UCSD-AML1 (cell line): ENCODE measurements at regions not wholly inside any gene's neighbourhood (a gene's known extent, or its start where the extent isn't known, plus 50 kb on each side); places are given as distances from the start of the nearest gene placed in this dataset.

Experiments used
- DNase-seq: peaks from one replicate; lab custom pipeline; 2025; ENCODE audit not compliant: unreplicated experiment; lab: John Stamatoyannopoulos, UW

DNA sequence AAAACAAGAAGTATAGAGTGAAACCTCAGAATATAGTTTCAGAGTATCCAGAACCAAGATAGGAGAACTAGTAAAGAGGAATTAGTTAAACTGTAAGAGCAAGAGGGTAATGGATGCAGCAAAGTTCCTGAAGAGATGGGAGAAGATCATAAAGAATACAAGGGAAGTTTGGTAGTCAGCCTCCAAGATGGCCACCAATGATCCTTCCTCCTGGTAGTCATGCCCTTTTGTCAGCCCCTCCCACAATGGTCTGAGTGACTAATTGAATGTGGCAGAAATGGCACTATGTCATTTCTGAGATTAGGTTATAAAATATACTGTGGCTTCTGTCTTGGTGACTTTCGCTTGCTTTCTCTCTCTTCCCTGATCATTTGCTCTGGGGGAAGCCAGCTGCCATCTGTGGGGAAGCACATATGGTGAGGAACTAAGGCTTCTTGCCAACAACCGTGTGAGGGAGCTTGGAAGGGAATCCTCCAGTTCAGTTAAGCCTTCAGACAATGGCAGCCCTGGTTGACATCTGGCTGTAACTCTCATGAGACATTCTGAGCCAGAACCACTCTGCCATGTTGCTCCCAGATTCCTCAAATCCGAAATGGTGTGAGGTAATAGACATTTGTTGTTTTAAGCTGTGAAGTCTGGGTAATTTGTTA lies 55.3 kb upstream of the AMN1 start:
- DNase-seq, result no peak

- DNase-seq, result no peak
Observed at GRCh38 chr12:31783556-31783955, 54.7 kb upstream of the AMN1 start.

DNA sequence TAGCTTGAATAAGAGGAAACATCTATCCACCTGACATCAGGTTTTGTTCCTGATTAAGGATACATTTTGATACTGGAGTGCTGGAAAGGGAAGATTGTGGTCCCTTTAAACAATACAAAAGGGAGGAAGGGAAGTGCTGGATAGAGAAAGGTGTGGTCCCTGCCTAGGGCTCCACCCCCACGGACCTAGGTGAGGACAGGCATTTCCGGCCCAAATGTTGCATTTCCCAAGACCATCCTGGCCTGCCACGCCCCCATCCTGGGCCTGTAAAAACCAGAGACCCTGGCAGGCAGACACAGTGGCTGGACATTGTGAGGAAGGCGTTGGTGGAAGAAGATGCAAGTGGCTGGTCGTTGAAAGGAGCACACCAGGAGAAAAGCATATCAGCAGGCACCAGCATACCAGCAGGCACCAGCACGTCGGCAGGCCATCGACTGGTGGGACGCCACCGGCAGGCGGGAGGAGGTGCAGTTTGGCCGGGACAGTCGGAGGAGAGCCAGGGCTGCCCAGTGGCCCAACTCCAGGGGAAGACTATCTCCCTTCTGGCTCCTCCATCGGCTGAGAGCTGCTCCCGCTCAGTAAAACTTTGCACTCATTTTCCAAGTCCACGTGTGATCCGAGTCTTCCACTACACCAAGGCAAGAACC lies 53.2 kb upstream of the AMN1 start:
- no peak for DNase-seq

DNA sequence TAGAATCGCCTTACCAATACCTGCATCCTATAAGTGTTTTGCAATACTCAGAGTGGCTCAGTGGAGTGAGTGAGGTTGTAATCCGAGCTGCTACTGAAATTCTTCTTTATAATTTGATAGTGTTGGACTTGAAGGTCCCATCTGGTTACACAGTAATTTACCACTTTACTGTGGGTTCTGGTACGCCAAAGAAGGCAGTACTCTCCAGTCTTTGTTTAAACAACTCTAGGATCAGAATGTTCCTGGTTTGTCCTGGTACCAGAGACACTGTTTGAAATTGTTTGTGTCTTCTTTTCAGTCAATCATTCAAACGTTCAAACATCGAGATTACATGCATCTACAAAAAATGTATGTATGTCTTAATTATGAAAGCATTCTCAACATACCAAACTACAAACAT lies 51.3 kb upstream of the AMN1 start:
- no peak for DNase-seq

GRCh38 chr12:31778687-31779086 lies 49.9 kb upstream of the AMN1 start:
- no peak for DNase-seq
